Peyer's patch (tissue), 4 donors: ENCODE measurements at regions not wholly inside any gene's neighbourhood (a gene's known extent, or its start where the extent isn't known, plus 50 kb on each side); places are given as distances from the start of the nearest gene placed in this dataset.

ENCODE experiments used
- POLR2A ChIP-seq, 2 donors: fragments of 450-650 bp; IDR thresholded peaks; one replicate each; pipeline ENCODE4 v1.5.1; 2017; ENCODE audit warnings: antibody characterized with exemption in 2 of 2, mild to moderate bottlenecking in 2 of 2, moderate library complexity in 2 of 2
- TF ChIP-seq, protein P1 (sequence below), 6 experiments: fragments of 450-650 bp in 4 of 6; fragments of 200-600 bp in 2 of 6; sonication (generic) in 1 of 6; IDR thresholded peaks; one replicate each; pipeline ENCODE4 v1.5.1; 2017 to 2019; ENCODE audit warnings: antibody characterized with exemption in 6 of 6, mild to moderate bottlenecking in 3 of 6, moderate library complexity in 1 of 6

DNA sequence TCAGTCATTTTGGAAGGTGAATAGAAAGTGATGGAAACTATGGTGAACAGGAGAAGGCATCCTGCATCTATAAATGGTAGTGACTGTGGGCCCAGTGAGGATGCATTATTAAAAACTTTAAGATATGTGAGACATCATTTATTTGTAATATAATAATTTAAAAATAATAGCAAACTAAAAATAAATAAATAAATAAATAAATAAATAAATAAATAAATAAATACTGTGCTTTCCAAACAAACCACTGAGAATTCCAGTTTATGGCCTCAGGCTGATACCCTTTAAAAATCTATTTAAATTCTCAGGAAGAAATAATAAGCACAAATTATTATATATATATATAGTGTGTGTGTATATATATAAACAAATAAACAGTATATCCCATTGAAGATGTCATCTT, 248.0 kb upstream of the DCAF8L1 start:
- TF ChIP-seq POLR2A (IDR thresholded peaks at IDR 0.05) = no peak
- TF ChIP-seq, protein P1, sequence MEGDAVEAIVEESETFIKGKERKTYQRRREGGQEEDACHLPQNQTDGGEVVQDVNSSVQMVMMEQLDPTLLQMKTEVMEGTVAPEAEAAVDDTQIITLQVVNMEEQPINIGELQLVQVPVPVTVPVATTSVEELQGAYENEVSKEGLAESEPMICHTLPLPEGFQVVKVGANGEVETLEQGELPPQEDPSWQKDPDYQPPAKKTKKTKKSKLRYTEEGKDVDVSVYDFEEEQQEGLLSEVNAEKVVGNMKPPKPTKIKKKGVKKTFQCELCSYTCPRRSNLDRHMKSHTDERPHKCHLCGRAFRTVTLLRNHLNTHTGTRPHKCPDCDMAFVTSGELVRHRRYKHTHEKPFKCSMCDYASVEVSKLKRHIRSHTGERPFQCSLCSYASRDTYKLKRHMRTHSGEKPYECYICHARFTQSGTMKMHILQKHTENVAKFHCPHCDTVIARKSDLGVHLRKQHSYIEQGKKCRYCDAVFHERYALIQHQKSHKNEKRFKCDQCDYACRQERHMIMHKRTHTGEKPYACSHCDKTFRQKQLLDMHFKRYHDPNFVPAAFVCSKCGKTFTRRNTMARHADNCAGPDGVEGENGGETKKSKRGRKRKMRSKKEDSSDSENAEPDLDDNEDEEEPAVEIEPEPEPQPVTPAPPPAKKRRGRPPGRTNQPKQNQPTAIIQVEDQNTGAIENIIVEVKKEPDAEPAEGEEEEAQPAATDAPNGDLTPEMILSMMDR (IDR thresholded peaks at IDR 0.05) = no peak
